NB4 (cell line): ENCODE measurements at regions not wholly inside any gene's neighbourhood (a gene's known extent, or its start where the extent isn't known, plus 50 kb on each side); places are given as distances from the start of the nearest gene placed in this dataset.

Experiments
- CTCF ChIP-seq: IDR thresholded peaks from one replicate; pipeline ENCODE4 v1.5.1; 2012; ENCODE audit warnings: low read depth, low read length
- MAX ChIP-seq: IDR thresholded peaks from 2 replicates; pipeline ENCODE4 v1.6.1; 2011; ENCODE audit warnings: low read depth, low read length
- MYC ChIP-seq: IDR thresholded peaks from 2 replicates; pipeline ENCODE4 v1.6.1; 2011; ENCODE audit warnings: low read depth, low read length
- POLR2A ChIP-seq: IDR thresholded peaks from 2 replicates; pipeline ENCODE4 v1.6.1; 2011; ENCODE audit warnings: mild to moderate bottlenecking; ENCODE audit not compliant: insufficient read length; ENCODE audit errors: extremely low read depth

GRCh38 chr2:31770741-31771140 lies 190.0 kb upstream of the SRD5A2 start:
- TF ChIP-seq MAX (no peak), CTCF (no peak), POLR2A (no peak), MYC (no peak)
